ENCODE measurements at regions not wholly inside any gene's neighbourhood (a gene's known extent, or its start where the extent isn't known, plus 50 kb on each side); places are given as distances from the start of the nearest gene placed in this dataset.

- no peak overlapping the region for H3K4me3 Mint-ChIP-seq
- no peaks in the 10 kb centered on the region for H3K36me3 Mint-ChIP-seq (ENCODE audit: low read depth)
- no peak for ATAC-seq (ENCODE audit: low read depth)
- H3K9me3 Mint-ChIP-seq: no peaks in the 10 kb centered on the region
- ChIA-PET POLR2A (no interaction called here), CTCF (no interaction called here)
- no peak overlapping the region for H3K27ac Mint-ChIP-seq
- peaks cover 4% of the 10 kb centered on the region for H3K27me3 Mint-ChIP-seq
- no peak for TF ChIP-seq CTCF (IDR thresholded peaks at IDR 0.05)
- no peak for DNase-seq
- intact Hi-C loops (cut with micrococcal nuclease): no loop called here
- no peaks in the 10 kb centered on the region for H3K4me1 Mint-ChIP-seq
Observed at GRCh38 chr18:54772056-54772455, 56.2 kb upstream of the RAB27B start.

GRCh38 chr18:54774423-54774822 is 53.9 kb upstream of the RAB27B start:
- TF ChIP-seq CTCF (IDR thresholded peaks at IDR 0.05): no peak
- H3K27me3 Mint-ChIP-seq: no peaks in the 10 kb centered on the region
- no peak overlapping the region for H3K27ac Mint-ChIP-seq
- no peaks in the 10 kb centered on the region for H3K36me3 Mint-ChIP-seq (ENCODE audit: low read depth)
- no peak overlapping the region for H3K4me3 Mint-ChIP-seq
- ChIA-PET CTCF (no interaction called here), POLR2A (no interaction called here)
- no peak for DNase-seq
- no peaks in the 10 kb centered on the region for H3K9me3 Mint-ChIP-seq
- intact Hi-C loops (cut with micrococcal nuclease): no loop called here
- H3K4me1 Mint-ChIP-seq: no peaks in the 10 kb centered on the region
- no peak for ATAC-seq (ENCODE audit: low read depth)

GRCh38 chr18:54774981-54775665 is 53.2 kb upstream of the RAB27B start:
- ATAC-seq (ENCODE audit: low read depth) (no peak), DNase-seq (no peak)
- Mint-ChIP-seq H3K27ac (no peak overlapping the region), H3K36me3 (ENCODE audit: low read depth) (no peaks in the 10 kb centered on the region), H3K4me1 (no peaks in the 10 kb centered on the region), H3K9me3 (no peaks in the 10 kb centered on the region), H3K27me3 (no peaks in the 10 kb centered on the region), H3K4me3 (no peak overlapping the region)
- TF ChIP-seq CTCF (IDR thresholded peaks at IDR 0.05): no peak
- intact Hi-C loops (cut with micrococcal nuclease): loop anchor here (5.0 kb wide), 1 partner anchor 1952 kb away; no protein-coding TSS in a partner anchor
- CTCF ChIA-PET: no interaction called here
- POLR2A ChIA-PET: no interaction called here

GRCh38 chr18:54775686-54776085 is 52.6 kb upstream of the RAB27B start:
- intact Hi-C loops (cut with micrococcal nuclease): loop anchor here (5.0 kb wide), 1 partner anchor 1952 kb away; no protein-coding TSS in a partner anchor
- Mint-ChIP-seq H3K4me1 (no peaks in the 10 kb centered on the region), H3K4me3 (no peak overlapping the region), H3K27ac (no peak overlapping the region), H3K27me3 (no peaks in the 10 kb centered on the region), H3K9me3 (no peaks in the 10 kb centered on the region), H3K36me3 (ENCODE audit: low read depth) (no peaks in the 10 kb centered on the region)
- no peak for TF ChIP-seq CTCF (IDR thresholded peaks at IDR 0.05)
- CTCF ChIA-PET: no interaction called here
- DNase-seq (no peak), ATAC-seq (ENCODE audit: low read depth) (no peak)
- POLR2A ChIA-PET: no interaction called here

GRCh38 chr18:54776282-54776977 is 51.8 kb upstream of the RAB27B start:
- CTCF ChIA-PET: no interaction called here
- no peak for TF ChIP-seq CTCF (IDR thresholded peaks at IDR 0.05)
- H3K27me3 Mint-ChIP-seq: no peaks in the 10 kb centered on the region
- peak; percentile 21 for ATAC-seq (ENCODE audit: low read depth)
- no peak for DNase-seq
- intact Hi-C loops (cut with micrococcal nuclease): loop anchor here (5.0 kb wide), 1 partner anchor 1951 kb away; no protein-coding TSS in a partner anchor
- POLR2A ChIA-PET: no interaction called here
- H3K4me1 Mint-ChIP-seq: no peaks in the 10 kb centered on the region
- H3K4me3 Mint-ChIP-seq: no peak overlapping the region
- no peak overlapping the region for H3K27ac Mint-ChIP-seq
- H3K9me3 Mint-ChIP-seq: no peaks in the 10 kb centered on the region
- H3K36me3 Mint-ChIP-seq (ENCODE audit: low read depth): no peaks in the 10 kb centered on the region

Measured in activated B cell treated with CpG ODN at 0.5 μM for 24 hours (primary cell).